ELR (cell line): ENCODE measurements at regions not wholly inside any gene's neighbourhood (a gene's known extent, or its start where the extent isn't known, plus 50 kb on each side); places are given as distances from the start of the nearest gene placed in this dataset.
A peak's percentile ranks its signal among the peaks of the same experiment; 100 is the strongest.

Experiments
- DNase-seq: peaks from one replicate; pipeline ENCODE4 v3.0.0-alpha.2; 2015; ENCODE audit warnings: low read depth

DNA sequence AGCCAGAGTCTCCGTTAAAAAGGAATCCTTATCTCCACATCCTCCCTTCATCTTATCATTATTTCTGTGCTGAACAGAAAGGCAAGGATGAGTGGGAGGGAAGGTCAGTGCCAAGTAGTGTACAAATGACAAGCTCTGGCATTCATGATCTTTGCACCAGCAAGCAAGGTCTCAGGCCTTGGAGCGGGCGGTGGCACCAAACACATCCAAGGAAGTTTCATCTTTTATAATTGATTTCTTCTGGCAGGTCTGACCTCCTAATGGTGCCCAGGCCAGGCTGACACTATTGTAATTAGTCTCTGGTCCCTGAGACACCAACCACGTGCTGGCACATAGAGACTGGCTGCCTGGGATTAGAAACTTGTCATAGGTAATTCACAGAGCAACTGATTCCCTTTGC lies 336.6 kb downstream of the EN1 start:
- DNase-seq, result no peak

DNA sequence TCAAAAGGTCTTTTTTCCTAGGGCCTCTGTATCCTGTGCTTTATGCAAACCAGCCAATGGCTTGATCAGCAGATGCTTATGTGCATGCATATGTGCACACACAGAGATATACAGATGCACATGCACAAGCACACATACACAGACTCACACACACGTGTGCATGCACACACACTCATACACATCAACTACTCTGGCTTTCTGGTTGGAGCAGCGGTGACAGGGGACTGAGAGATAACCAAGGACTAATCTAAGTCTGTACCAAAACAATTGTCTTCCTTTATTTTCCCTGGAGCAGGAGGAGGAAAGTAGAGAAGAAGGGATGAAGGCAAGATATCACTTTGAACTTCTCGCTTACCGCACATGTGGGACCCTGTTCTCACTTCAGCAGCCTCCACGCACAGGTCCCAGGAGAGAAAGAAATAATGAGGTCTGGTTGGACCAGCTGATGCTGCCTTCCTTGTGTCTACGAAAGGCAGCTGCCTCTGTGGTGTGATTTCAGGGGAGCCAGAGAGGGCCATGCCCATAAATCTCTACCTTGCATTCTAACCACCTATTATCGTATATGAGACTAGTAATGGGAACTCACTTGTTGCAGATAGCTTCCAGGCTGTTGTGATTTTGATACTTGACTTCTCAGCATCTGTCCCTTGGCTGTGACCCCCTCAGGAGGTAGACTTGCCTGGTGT lies 338.0 kb downstream of the EN1 start:
- DNase-seq, result no peak

DNA sequence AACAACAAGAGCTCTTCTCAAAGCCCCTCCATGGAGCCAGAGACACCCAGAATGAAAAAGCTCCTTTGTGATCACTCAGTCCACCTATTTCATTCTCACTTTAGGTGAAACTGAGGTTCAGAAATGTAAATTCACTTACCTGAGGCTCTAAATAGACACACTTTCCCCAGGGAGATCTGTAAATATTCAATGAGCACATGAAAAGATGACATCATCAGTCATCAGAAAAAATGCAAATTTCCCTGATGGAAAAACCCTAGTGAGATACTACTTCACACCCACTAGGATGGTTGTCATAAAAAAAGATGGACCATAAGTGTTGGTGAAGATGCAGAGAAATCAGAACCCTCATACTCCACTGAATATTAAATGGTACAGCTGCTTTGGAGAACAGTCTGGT lies 339.2 kb downstream of the EN1 start:
- DNase-seq, result no peak

DNA sequence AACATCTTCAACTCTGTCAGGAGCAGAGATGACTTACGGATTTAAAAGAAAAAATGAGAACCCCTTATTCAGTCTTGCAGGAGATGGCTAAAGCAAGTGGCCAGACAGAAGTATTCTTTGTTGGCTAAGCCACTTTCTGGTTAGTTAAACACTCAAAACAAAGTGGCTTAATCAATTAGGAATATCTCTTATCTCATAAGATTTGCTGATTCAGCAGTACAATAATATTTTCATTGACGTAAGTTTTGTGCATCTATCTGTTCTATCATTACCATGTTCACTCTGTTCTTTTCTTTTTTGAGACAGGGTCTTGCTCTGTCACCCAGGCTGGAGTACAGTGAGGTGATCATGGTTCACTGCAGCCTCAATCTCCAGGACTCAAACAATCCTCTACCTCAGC lies 342.0 kb downstream of the EN1 start:
- no peak for DNase-seq

DNA sequence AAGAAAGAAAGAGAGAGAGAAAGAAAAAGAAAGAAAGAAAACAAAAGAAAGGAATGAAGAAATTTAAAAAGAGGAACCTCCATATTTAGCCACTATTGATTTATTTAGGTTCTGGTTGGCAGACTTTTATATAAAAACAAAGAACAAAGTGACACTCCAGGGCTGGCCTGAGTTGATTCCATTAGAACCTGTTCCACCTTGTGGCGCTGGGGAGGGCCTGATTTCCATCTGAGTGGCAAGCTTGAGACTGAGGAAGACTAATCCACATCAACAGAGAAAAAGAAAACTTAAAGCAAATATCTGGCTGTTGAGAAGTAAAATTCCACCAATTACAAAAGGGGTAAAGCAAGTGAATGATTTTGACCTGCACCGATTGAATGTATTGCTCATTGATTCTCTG lies 345.3 kb downstream of the EN1 start:
- DNase-seq, result no peak

DNA sequence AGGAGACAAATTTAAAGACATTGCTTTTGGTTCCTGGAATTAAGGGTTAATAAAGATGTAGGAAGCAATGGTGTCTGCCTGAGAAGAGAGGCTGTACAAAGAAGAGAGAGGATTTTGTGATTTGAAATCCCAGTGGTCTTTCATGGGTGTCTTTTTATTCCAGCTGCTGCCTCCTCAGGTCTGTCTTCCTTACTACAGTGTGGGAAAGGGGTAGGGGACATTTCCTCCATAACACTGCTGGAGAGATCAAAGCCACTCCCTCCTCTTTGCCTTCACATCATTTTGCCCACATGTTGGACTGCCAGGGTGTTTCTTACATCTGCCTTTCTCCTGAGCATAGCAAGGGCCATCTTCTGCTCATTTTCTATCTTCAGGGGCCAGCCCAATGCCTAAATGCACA lies 348.5 kb downstream of the EN1 start:
- no peak for DNase-seq

DNA sequence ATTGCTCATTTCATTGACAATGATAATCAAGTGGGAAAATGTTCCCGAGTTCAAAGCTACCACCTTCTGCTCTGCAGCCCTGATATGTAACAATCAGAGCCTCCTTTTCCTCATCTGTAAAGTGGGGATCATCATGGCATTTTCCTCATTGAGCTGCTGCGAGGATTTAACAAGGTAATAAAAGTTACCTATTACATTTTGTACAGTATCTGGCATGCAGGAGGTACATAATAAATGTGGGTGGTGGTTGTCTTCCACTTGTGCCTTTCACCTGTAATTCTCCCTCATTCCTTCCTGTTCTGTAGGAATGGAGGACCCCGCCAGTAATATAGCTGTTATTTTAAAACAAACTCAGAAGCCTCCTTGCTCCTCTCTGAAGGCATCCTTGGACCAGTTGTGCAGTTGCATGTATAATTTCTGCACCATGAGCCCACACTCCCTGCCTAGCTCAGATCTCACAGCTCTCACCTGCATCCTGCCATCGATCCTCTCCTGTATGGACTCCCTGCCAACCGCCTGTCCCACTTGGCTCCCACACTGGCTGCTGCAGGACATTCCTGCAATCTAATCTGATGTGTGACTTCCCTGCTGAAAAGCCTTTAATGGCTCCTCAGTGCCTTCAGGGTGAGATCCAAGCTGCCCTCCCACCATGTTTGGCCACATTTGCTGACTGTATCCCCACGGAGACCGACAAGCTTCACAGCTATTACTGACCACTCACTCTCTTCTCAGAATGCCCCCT lies 350.4 kb downstream of the EN1 start:
- DNase-seq, result no peak

DNA sequence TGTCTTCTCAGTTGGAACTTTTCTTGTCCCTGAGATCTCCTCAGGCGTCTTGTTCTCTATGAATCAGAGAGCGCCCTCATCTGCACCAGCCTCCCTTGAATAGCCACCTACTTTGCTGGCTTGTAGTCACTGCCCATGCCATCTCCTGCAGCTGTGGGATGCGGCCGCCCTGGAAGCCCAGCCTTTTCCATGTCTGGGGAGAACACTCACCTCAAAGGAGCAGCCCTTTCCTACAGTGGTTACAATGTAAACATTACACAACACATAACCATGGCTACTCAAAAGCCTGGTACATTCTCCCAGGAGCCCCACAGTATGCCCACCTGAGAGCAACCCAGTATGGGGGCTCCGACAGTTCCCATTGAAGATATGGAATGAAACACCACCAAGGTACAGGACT lies 351.0 kb downstream of the EN1 start:
- no peak for DNase-seq

DNA sequence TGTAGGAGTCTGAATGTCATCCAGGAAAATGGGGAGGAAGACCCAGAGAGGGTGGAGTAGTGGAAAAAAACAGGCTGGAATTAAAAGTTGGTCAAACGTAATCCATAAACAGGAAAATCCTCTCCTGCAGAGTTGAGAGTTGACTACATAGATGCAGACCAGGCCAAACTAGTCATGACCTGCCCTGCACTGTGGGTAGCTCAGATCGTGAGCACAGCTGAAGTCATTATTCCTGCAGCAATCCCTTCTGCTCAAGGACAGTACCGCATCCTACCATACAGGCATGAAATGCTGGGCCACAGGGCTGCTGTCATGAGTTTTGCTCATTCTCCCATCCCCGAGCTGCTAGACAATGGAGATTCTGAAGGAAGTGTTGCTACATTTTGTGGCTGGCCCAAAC lies 352.2 kb downstream of the EN1 start:
- no peak for DNase-seq

DNA sequence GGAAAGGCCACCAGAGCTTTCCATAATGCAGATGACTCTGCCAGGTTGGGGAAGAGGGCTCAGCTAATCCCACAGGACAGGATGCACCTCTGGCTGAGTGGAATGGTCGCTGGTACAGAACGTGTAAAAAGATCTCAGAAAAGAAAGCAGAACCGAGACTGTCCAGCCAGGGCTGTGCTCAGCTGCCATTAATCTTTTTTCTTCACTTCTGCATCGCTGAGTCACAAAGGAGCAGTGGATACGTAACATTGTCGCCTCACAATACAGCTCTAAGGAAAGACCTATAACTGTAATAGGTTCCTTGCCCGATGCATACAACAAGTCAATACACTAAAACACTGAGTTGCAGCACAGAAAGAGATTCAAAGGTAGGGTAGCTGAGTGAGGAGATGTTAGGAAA lies 354.2 kb downstream of the EN1 start:
- no peak for DNase-seq

DNA sequence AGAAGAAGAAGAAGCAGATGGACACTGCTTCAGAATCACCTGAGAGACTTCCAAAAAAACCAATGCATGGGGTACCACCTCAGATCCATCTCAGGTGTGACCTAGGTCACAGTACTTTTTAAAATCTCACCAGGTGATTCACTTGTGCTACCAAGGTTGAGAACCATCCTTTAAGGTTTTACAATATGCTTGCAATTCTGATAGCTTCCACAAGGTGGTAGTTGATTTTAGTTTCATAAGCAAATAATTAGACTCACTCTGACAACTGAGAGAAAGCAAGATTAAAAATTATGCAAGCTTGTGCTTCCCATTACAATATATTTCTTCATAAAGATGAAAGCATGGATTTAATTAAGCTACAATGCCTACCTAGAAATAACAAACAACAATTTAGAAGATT lies 355.1 kb downstream of the EN1 start:
- peak; percentile 27 for DNase-seq

DNA sequence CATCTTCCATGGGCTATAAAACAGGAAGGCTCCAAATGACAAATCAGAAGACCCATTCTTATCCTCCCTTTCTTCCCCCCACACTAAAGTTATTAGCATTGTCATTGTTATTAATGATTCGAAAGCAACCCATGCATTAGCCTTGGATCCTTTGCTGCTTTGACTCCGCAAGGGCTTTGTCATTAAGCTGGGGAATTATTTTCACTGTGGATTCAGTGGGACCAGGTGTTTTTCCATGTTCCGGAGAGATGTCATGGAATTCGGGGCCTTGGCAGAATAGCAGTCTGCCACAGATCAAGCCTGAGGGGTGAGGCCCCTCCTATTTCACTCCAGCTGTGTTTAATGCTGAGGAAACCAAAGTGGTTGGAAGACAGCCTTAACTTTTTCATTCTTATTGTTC lies 357.1 kb downstream of the EN1 start:
- no peak for DNase-seq

DNA sequence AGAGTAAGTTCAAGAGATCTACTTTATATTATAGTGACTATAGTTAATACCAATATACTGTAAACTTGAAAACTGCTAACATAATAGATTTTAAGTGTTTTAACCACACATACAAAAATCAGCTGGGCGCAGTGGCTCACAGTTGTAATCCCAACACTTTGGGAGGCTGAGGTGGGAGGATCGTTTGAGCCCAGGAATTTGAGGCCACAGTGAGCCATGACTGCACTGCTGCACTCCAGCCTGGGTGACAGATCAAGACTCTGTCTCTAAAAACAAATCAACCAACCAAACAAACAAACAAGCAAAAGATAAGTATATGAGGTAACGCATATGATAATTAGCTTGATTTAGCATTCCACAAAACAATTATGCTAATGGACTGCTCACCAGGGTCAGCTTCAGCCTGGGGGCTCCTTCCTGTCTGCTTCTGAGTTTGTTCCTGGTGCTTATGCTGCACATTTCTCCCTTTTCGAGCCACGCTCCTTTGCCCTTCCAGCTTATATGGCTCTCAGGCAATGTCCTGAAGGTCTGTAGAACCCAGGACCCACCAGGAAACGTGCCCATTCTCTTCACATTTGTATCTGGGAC lies 357.6 kb downstream of the EN1 start:
- DNase-seq, result no peak

DNA sequence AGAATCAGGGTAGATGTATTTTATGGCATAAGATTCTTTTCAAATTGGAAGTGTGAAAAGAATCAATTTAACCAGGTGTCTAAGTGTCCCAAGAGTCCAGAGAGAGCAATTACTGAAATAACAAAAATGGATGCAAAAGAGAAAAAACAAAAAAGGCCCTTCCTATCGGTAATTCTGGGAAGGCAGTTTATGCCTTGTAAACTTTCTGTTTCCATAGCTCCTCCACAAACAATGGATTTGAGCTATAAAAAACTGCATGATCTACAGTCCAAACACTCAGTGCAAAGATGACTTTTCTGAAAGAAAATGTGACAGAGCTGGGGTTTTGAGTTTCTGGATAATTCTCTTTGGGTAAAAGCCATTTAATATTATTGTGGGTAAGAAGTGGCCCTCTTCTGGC lies 366.1 kb downstream of the EN1 start:
- DNase-seq, result no peak

DNA sequence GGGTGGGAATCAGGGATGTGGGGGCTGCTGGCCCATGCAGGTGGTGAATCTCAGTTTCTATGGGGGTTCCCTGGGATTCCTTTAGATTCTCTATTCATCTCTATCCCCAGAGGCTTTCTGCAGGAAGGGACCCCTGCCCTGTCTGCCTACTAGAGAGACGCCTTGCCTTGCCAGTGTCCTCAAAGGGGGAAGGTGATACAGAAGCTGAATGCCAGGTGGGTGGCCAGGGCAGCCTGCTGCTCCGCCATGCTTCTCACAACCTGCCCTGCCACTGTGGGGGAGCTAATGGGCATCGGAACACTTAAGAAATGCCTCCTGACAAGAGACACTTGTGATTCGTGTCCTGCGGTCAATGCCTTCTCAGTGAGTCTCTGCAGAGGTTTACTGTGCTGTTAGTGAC lies 368.4 kb downstream of the EN1 start:
- no peak for DNase-seq

DNA sequence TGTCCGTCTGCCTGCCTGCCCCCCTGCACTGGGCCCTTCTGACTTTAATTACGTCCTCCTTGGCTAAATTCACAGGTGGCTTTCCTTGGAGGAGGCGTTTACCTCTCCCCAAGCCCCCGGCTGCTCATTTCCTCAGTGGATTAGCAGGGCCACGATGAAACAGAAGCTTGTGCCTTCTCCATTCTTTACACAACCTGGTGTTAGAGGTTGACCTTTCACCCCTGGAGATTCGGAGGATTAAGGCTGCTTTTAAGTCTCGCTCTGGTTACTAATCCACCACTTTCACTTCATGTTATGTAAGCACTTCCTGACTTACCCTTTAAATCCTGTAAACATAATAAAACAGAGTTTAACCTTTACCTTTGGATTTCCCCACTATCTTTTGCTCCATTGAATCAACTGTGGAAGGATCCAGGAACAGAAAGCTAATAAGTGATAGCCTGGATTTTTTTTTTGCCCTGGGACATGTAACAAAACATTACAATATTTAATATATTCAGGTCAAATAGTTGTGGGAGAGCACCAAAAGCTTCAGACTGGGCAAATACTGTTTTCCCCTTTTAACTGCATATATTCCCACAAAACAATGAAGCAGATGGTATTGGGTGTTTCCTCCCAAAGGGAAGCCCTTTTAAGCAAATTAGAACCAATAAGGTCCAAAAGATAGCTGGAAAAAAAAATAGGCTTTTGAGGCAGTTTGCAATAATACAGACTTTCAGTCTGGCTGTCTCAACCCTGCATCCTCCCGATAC lies 370.2 kb downstream of the EN1 start:
- DNase-seq, result no peak

DNA sequence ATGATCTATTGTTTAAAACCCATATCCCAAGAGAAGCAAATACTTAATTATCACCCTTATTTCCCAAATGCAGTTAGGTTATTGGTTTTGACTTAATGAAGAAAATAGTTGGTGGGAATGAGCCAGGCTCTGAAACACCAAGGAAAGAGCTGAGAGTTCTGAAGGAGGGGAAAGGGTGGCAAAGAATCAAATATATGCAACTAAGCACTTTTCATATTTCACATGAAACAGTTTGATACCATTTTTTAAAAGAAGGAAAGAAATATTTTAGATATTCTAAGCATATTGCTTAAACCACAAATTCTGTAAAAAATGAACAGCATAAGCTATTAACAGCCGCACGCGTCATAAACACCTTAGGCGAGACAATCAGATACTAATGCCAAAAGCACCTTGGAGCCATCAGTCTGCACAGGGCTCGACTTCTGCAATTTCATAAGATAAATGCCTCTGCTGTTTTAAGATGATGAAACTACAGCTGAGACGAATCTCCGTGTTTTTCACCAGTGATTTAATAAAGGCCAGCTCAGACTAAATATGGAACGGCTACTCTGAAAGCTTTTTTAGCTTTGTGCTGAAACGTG lies 371.7 kb downstream of the EN1 start:
- DNase-seq, result no peak

DNA sequence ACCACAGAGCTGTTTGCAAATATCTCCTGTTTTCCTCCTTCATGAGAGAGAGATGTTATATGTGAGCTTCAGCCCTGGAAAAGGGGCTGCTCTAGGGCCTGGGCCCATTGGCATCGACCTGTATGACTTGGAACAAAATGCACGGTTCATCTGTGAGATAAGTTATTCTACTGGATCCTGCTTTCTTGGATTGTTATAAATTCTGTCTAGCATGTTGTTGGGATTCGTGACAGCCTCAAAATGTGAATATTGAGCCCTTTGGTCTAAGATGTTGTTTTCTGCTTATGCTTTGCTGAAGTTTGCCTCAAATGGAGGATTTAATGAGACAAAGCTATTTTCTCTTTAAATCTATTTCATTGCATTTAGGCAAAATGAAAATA lies 372.9 kb downstream of the EN1 start:
- DNase-seq, result no peak

DNA sequence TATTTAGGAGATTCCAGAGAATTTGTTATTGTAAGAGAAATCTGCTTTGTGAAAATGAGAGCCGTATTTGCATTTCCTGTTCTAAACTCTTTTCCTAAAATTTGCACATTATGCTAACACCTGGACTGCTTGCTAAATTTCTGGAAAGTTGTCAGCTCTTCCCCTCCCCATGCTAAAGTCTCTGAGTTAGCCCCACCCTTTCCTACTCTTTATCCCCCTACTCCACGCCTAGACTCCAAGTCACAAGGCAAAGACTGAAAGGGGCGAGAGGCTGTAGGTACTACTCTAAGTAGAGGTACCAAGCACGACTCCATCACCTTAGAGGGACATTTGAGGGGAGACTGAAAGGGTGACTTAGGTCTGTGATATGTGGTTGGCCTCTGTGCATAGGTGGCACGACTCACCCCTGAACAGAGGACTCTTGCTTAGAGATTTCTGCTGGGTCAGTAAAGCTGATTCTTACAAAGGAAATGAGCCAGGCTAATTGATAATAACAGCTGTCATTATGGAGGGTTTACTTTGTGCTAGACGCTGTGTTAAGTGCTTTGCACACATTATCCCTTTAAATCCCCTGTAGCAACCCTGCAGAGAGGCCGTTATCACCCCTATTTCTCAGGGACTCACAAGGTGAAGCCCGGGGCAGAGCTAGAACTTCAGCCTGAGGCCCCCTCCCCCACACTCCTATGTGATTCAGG lies 373.5 kb downstream of the EN1 start:
- DNase-seq, result no peak

DNA sequence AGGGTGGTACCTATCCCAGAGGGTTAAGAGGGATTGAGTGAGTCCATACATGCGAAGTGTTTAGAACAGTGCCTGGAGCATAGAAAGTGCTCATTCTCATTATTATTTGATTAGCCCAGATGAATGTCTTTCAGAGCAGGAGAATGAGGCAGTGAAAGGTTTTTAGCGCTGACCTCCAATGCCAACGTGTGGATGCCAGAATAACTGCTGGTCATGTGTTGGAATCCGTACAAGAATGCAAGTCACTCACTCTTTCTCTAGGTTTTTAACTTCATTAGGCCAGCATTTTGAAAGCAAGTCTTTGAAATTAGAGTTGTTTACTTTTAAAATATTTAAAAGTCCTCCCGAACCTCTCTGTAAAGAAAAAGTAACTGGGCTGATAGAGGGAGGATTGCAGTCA lies 374.2 kb downstream of the EN1 start:
- DNase-seq, result no peak

DNA sequence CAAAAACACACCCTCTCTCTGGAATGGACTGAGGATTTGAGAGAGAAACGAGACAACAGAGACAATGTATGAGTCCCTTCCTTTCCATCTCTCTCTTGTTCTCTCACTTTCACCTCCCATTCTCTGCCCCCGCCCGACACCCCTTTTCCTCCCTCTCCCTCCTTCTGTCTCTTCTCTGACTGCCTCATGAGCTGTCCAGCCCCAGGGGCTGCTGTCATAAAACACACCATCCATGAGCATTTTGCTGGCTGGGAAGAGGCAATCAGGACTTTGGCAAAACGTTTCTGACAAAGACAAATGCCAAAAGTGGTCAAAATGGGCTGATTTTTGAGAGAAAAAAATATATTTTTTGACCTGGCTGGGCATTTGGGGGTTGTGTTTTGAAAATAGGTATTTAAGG lies 377.2 kb downstream of the EN1 start:
- DNase-seq, result no peak

DNA sequence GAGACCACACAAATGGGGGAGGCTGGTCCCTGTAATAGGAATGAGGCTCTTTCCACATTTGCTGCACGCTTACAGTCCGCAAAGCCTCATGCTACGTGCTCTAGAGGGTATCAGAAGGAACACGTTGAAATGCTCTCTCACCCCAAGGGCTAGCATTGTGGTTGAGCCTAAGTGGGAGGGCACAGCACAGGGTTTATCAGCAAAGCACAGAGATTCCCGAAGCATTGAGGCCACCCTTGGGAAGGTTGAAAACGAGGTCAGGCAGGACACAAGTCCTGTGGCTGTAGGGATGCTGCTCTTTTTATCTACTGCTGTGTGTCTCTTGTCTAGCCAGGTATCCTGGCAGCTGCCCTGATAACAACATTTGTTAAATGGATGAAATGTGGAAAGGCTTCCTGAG lies 378.3 kb downstream of the EN1 start:
- DNase-seq, result no peak
